ENCODE measurements at regions not wholly inside any gene's neighbourhood (a gene's known extent, or its start where the extent isn't known, plus 50 kb on each side); places are given as distances from the start of the nearest gene placed in this dataset.

DNA sequence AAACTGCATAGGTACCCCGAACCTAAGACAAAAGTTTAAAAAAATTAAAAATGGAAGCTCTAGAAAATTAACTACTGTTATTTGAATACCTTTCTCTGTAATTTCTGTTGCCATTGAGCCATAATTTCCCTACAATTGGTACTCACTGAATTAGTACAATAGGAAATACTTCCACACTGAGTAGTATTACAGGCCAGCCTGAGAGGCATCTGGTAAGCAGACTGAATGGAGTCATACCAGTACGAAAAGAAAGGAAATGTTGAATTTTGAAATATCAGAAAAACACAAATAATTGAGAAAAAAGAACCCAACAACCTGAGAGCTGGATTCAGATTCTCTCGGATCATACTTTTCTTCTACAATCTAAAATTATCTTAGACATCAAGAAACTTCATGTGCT is 791.3 kb downstream of the TENT5A start (continued):
- no peak for TF ChIP-seq ATF2 (IDR thresholded peaks at IDR 0.05; ENCODE audit: low read length)
- no peak for TF ChIP-seq ZBTB4 (CRISPR knock-in tag; IDR thresholded peaks at IDR 0.05)
- TF ChIP-seq SP1 (IDR thresholded peaks at IDR 0.05; ENCODE audit: low read depth, low read length): no peak
- TF ChIP-seq TAF1 (IDR thresholded peaks at IDR 0.05; ENCODE audit: borderline replicate concordance, low read depth, low read length): no peak
- no peak for TF ChIP-seq NFIC (IDR thresholded peaks at IDR 0.05; ENCODE audit: low read depth, low read length)
- no peak for TF ChIP-seq MLLT1 (IDR thresholded peaks at IDR 0.05)
- no peak for TF ChIP-seq JUNB (IDR thresholded peaks at IDR 0.05)
- no peak for TF ChIP-seq MTA2 (IDR thresholded peaks at IDR 0.05; ENCODE audit: low read depth)
- TF ChIP-seq SREBF1 (IDR thresholded peaks at IDR 0.05; ENCODE audit: low read length): no peak
- no peak for TF ChIP-seq USF1 (IDR thresholded peaks at IDR 0.05; ENCODE audit: borderline replicate concordance, extremely low read length, insufficient read depth, low read depth, low read length)
